ENCODE measurements at regions not wholly inside any gene's neighbourhood (a gene's known extent, or its start where the extent isn't known, plus 50 kb on each side); places are given as distances from the start of the nearest gene placed in this dataset.
A peak's percentile ranks its signal among the peaks of the same experiment; 100 is the strongest.

DNA sequence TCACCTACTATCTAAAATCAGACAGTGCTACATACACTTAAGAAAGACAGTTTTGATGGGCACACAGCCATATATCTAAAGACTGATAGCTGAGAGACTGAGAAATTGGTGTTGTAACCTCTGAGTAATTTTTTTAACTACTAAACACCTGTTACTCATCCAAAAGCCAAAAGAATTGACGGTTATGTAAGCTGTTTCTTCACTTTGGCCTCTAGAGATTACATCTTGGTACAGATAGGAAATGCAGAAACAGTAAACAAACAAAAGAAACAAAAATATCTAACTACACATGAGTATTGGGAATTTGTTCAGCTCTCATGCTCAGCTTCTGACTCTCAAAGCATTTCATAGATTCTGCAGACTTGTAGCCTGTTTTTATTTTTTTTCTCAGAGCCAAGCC, 152.1 kb upstream of the GAS1 start:
- H3K36me3 ChIP-seq (ENCODE audit: insufficient read depth), result no peaks in the 10 kb centered on the region
- no peak for DNase-seq (ENCODE audit: extremely low spot score)
- 67% methylated on average over 1 of the region's 1 CpG for WGBS
- H3K4me1 ChIP-seq (ENCODE audit: insufficient read depth), result no peaks in the 10 kb centered on the region
- no peak overlapping the region for H3K4me3 ChIP-seq (ENCODE audit: low read depth, low read length)
- H3K27ac ChIP-seq (ENCODE audit: low read depth), result no peak overlapping the region

DNA sequence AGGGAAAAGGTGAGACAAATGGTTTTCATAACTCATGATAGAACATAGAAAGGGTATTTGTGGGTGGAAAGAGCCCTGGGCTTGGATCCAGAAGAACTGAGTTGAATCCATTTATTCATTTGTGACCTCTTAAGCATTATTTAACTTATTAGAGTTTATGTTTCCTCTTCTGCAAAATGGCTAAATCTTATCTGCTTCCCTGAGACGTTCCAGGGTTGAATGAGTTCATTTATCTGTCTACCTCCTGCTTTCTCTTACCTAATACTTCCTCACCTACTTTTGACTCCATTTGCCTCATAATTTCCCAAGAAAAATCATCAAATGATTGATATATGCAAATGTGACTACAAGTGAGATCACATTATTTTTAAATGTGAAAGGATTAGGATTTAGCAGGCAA, 152.7 kb upstream of the GAS1 start:
- no peak overlapping the region for H3K4me3 ChIP-seq (ENCODE audit: low read depth, low read length)
- H3K36me3 ChIP-seq (ENCODE audit: insufficient read depth), result no peaks in the 10 kb centered on the region
- no peak for DNase-seq (ENCODE audit: extremely low spot score)
- H3K4me1 ChIP-seq (ENCODE audit: insufficient read depth), result no peaks in the 10 kb centered on the region
- WGBS, result 35% methylated on average over 1 of the region's 1 CpG
- no peak overlapping the region for H3K27ac ChIP-seq (ENCODE audit: low read depth)

DNA sequence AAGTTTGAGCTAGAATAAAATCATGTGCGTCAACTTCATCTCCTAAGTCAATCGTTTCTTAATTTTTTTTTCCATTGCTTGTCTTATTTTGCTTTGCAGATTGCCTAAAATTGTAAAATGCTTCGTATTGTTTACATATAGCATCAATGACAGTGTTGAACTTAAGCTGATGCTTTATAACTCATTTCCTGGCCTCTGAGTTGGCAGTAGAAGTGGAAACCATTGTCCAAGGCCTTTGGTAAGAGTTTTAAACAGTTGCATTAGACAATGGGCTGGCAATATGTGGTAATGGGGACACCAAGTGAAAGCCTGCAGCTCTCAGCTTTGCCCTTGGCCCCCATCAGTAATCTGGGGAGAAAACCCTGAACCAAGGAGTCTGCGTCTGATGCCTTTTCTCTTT, 154.8 kb upstream of the GAS1 start:
- no peaks in the 10 kb centered on the region for H3K36me3 ChIP-seq (ENCODE audit: insufficient read depth)
- H3K4me1 ChIP-seq (ENCODE audit: insufficient read depth), result no peaks in the 10 kb centered on the region
- DNase-seq (ENCODE audit: extremely low spot score), result no peak
- 82% methylated on average over 4 of the region's 4 CpGs for WGBS
- no peak overlapping the region for H3K4me3 ChIP-seq (ENCODE audit: low read depth, low read length)
- H3K27ac ChIP-seq (ENCODE audit: low read depth), result no peak overlapping the region

DNA sequence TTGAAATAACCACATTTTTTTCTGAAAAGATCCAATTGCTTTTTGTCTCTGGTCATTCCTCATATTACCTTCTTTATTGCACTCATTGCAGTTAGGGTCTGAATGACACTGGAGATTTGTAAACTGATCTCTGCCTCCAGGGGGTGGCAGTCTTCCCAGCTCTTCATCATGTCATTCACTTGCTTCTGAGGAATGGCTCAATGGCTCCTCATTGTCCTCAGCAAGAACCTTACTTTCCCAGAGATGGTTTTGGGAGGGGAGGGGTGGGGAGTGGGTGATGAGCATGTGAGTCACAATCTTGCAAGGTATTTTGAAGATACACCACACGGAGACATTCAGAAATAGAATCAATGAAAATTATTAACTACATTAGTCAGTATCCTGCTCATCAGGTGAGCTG, 159.8 kb upstream of the GAS1 start:
- Histone ChIP-seq H3K4me3 (ENCODE audit: low read depth, low read length) (no peak overlapping the region), H3K27ac (ENCODE audit: low read depth) (no peak overlapping the region), H3K4me1 (ENCODE audit: insufficient read depth) (no peaks in the 10 kb centered on the region), H3K36me3 (ENCODE audit: insufficient read depth) (no peaks in the 10 kb centered on the region)
- WGBS, result 88% methylated on average over 1 of the region's 1 CpG
- no peak for DNase-seq (ENCODE audit: extremely low spot score)

DNA sequence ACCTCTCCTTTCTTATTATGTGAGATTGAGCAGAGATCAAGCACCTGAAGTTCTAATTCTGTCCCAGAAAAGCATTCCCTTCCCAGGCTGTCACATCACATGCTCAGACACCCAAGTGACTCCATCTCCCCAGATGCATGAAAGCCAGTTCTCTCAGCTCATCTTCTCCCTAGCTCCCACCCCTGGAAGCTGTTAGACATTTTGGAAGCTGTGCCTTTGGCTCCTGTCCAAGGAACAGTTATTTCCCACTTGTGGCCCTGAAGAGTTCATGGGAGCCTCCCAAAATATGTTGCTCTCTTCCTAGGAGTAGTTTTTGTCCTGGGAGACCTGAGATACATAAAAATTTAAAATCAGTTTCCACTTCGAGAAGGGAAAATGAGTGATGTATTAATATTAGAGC, 161.4 kb upstream of the GAS1 start:
- Histone ChIP-seq H3K4me1 (ENCODE audit: insufficient read depth) (no peaks in the 10 kb centered on the region), H3K27ac (ENCODE audit: low read depth) (no peak overlapping the region), H3K4me3 (ENCODE audit: low read depth, low read length) (no peak overlapping the region), H3K36me3 (ENCODE audit: insufficient read depth) (no peaks in the 10 kb centered on the region)
- no peak for DNase-seq (ENCODE audit: extremely low spot score)
- 54% methylated on average over 1 of the region's 1 CpG for WGBS

DNA sequence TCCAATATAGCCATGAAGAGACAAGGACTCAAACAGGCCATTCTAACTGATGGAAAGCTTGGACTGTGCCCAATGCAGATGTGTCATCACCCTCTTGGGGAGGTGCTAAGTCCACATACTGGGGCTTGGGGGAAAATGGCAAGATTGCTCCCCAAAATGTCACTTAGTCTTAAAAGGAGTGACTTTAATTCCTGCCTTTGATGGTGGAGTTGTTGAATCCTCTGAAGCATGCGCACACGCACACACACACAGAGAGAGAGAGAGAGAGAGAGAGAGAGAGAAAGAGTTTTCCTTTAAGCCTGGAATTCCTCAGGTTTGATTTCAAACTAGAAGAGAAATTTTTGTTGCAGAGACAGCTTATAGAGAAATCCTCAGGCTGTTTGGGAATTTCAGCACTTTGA, 161.9 kb upstream of the GAS1 start:
- Histone ChIP-seq H3K4me1 (ENCODE audit: insufficient read depth) (no peaks in the 10 kb centered on the region), H3K4me3 (ENCODE audit: low read depth, low read length) (no peak overlapping the region), H3K36me3 (ENCODE audit: insufficient read depth) (no peaks in the 10 kb centered on the region), H3K27ac (ENCODE audit: low read depth) (no peak overlapping the region)
- DNase-seq (ENCODE audit: extremely low spot score), result no peak
- WGBS, result 83% methylated on average over 2 of the region's 2 CpGs

DNA sequence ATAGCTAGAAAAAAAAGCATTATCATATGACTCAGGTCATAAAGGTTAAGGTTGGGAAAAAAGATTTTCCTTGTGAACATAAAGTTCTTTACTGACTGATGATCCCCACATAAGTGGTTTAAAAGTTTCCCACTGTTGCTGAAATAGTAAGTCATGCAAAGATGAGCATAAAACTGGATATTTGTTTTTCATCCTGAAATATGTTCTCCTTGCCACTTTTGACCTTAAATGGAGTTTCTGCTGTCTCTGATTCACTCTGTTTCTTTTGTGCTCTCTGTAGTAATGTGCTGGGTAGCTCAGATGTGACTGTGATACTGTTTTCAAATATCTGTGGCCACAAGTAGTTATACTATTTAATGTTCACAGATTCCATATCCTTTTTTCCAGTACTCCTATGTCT, 162.5 kb upstream of the GAS1 start:
- Histone ChIP-seq H3K27ac (ENCODE audit: low read depth) (no peak overlapping the region), H3K4me1 (ENCODE audit: insufficient read depth) (no peaks in the 10 kb centered on the region), H3K4me3 (ENCODE audit: low read depth, low read length) (no peak overlapping the region), H3K36me3 (ENCODE audit: insufficient read depth) (no peaks in the 10 kb centered on the region)
- no peak for DNase-seq (ENCODE audit: extremely low spot score)

DNA sequence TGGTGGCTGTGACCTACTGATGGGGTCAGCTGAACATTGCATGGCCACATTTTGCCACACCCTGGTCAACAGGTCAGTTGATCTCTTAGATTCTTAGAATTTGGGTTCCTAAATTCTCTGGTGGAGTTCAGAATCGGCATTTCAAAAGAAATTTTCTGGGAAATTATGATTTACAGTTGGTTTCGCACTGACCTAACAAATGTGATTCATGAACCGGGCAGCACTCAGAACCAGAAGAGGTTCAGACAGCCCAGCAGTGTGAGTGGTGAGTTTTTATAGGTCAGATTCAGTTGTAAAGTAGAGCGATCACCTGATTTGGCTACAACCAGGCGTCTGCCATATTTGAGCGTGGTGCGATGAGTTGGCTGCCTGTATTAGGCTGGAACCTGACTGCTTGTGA, 163.7 kb upstream of the GAS1 start:
- Histone ChIP-seq H3K36me3 (ENCODE audit: insufficient read depth) (no peaks in the 10 kb centered on the region), H3K4me3 (ENCODE audit: low read depth, low read length) (no peak overlapping the region), H3K4me1 (ENCODE audit: insufficient read depth) (no peaks in the 10 kb centered on the region), H3K27ac (ENCODE audit: low read depth) (no peak overlapping the region)
- DNase-seq (ENCODE audit: extremely low spot score), result no peak
- WGBS, result 93% methylated on average over 7 of the region's 7 CpGs

DNA sequence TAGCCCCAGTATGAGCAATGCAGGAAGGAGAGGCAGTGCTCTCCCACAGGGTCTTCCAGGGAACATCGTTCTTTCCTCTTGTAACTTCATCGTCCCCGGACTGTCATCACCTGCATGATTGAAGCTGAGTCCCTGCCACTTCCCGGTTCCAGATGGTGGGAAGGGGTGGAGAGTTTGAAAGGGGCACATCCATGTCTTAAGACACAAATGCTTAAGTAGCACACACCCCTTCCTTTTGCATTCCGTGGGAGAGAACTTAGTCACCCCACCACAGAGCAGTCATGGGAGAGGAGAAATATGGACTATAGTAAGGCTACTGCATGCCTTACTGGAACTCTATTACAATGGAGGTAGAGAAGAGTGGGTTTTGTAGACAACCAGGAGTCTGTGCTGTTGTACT, 165.3 kb upstream of the GAS1 start:
- H3K4me1 ChIP-seq (ENCODE audit: insufficient read depth), result no peaks in the 10 kb centered on the region
- H3K27ac ChIP-seq (ENCODE audit: low read depth), result no peak overlapping the region
- no peak for DNase-seq (ENCODE audit: extremely low spot score)
- H3K36me3 ChIP-seq (ENCODE audit: insufficient read depth), result no peaks in the 10 kb centered on the region
- 83% methylated on average over 5 of the region's 5 CpGs for WGBS
- no peak overlapping the region for H3K4me3 ChIP-seq (ENCODE audit: low read depth, low read length)

DNA sequence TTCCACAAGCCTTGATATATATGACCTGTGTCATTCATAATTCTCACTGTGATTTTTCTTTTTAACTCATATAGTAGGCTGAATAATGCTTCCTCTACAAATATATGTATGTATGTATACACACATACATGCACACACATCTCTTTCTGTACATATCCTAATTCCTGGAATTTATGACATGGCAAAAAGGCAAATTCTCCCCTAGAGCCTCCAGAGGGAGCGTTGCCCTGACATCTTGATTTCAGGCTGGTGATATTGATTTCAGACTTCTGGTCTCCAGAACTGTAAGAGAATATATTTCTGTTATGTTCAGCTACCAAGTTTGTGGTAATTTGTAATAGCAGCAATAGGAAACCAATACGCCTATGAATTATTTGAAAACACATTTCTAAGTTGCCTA, 166.6 kb upstream of the GAS1 start:
- no peak overlapping the region for H3K27ac ChIP-seq (ENCODE audit: low read depth)
- WGBS, result 94% methylated on average over 2 of the region's 2 CpGs
- H3K4me3 ChIP-seq (ENCODE audit: low read depth, low read length), result no peak overlapping the region
- no peaks in the 10 kb centered on the region for H3K36me3 ChIP-seq (ENCODE audit: insufficient read depth)
- no peaks in the 10 kb centered on the region for H3K4me1 ChIP-seq (ENCODE audit: insufficient read depth)
- no peak for DNase-seq (ENCODE audit: extremely low spot score)

DNA sequence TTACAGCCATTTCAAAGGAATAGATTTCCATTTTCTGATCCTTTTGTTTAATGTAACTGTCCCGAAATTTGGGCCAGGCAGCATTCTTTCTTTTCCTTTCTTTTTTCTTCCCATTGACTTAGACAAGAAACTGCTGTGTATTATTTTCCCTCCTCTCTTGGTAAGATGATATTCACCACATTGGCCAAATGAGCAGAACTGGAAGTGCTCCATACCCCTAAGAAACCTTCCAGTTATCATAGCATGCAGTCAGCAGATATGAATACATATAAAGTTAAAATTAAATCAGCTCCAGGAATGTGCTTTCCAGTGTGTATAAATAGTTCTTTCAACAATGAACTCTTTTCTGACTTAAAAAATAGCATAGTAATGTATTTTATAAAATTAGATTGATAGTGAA, 168.5 kb upstream of the GAS1 start:
- 34% methylated on average over 1 of the region's 1 CpG for WGBS
- Histone ChIP-seq H3K36me3 (ENCODE audit: insufficient read depth) (no peaks in the 10 kb centered on the region), H3K4me1 (ENCODE audit: insufficient read depth) (no peaks in the 10 kb centered on the region), H3K27ac (ENCODE audit: low read depth) (no peak overlapping the region), H3K4me3 (ENCODE audit: low read depth, low read length) (no peak overlapping the region)
- peak; percentile 59 for DNase-seq (ENCODE audit: extremely low spot score)

DNA sequence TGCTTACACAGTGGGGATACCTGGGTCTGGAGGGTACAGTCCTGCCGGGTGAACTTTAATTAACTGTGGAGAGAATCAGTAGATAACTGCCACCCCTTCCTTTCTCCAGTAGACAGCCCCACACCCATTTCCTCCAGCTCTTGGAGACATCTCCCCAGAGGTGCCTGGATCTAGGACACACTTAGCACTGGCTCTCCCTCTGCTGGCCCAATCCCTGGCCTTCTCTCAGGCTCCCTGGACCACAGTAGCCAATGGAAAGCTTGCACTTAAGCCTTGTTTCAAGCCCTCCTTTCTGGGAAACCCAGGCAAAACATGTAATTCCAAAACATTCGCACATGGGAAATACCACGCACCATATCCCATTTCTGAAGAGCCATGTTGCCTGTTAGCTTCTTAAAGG, 169.2 kb upstream of the GAS1 start:
- Histone ChIP-seq H3K4me1 (ENCODE audit: insufficient read depth) (no peaks in the 10 kb centered on the region), H3K36me3 (ENCODE audit: insufficient read depth) (no peaks in the 10 kb centered on the region), H3K4me3 (ENCODE audit: low read depth, low read length) (no peak overlapping the region), H3K27ac (ENCODE audit: low read depth) (no peak overlapping the region)
- DNase-seq (ENCODE audit: extremely low spot score), result no peak
- WGBS, result 76% methylated on average over 3 of the region's 3 CpGs

DNA sequence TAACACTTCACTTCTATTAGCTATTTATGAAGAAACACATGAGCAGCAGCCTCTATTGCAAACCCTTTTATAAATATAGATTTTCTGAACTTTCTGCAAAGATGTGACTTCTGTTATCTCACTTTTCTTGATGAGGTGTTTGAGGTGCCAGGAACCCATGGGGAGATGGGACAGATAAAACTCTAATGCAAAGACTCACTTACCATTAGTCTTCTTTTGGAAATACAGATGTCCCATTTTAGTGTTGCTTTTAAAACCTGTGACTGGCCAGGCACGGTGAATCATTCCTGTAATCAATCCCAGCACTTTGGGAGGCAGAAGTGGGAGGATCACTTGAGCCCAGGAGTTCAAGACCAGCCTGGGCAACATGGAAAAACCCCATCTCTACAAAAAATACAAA, 171.3 kb upstream of the GAS1 start:
- Histone ChIP-seq H3K4me1 (ENCODE audit: insufficient read depth) (no peaks in the 10 kb centered on the region), H3K4me3 (ENCODE audit: low read depth, low read length) (no peak overlapping the region), H3K27ac (ENCODE audit: low read depth) (no peak overlapping the region), H3K36me3 (ENCODE audit: insufficient read depth) (no peaks in the 10 kb centered on the region)
- 52% methylated on average over 1 of the region's 1 CpG for WGBS
- no peak for DNase-seq (ENCODE audit: extremely low spot score)

DNA sequence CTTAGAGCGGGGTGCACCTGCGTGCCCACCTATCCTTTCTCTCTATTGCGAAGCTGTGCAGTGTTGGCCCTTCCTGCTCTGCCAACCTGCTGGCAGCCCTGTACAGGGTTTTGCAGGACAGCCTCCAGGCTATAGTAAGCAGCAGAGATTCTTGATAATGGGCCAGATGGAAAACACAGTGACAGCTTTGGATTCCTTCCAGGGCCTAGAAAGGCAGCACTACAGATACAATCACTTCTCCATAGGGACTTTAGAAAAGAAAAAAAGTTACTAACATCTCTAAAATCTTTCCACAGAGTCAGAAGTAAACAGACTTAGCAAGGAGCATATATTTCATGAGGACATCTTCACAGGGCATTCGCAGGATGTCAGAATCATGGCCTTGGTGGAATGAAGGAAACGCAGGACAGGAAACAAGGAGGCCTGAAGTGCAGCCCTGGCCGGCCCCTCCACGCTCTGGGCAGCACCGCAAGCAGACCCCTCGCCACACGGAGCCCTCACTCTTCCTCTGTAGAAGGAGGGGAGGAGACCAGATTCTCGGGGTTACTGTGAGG, 172.1 kb upstream of the GAS1 start:
- Histone ChIP-seq H3K36me3 (ENCODE audit: insufficient read depth) (no peaks in the 10 kb centered on the region), H3K4me3 (ENCODE audit: low read depth, low read length) (no peak overlapping the region), H3K4me1 (ENCODE audit: insufficient read depth) (no peaks in the 10 kb centered on the region), H3K27ac (ENCODE audit: low read depth) (no peak overlapping the region)
- DNase-seq (ENCODE audit: extremely low spot score), result peak; percentile 51
- WGBS, result 31% methylated on average over 11 of the region's 11 CpGs

DNA sequence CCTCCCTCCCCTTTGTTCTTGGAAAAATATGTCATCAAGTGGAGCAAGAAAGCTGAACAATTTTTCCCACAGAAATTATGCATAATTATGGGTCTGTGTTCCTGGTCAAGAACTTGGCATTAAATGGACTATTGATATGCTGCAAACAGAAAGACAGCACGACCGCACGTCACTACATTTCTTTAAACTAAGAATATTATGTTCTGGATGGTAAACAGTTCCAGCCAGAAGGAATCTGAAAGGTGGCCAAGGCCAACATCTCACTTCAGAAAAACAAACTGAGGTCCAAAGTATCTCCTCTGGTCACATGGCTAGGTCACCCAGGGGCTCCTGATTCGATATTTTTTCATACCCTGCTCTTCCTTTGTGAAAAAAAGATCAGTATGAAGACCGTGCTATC, 173.3 kb upstream of the GAS1 start:
- Histone ChIP-seq H3K27ac (ENCODE audit: low read depth) (no peak overlapping the region), H3K4me1 (ENCODE audit: insufficient read depth) (no peaks in the 10 kb centered on the region), H3K36me3 (ENCODE audit: insufficient read depth) (no peaks in the 10 kb centered on the region), H3K4me3 (ENCODE audit: low read depth, low read length) (no peak overlapping the region)
- 80% methylated on average over 5 of the region's 5 CpGs for WGBS
- no peak for DNase-seq (ENCODE audit: extremely low spot score)

All from urinary bladder (tissue), 3 donors.